Endothelial cell (in vitro differentiated cells): ENCODE measurements at regions not wholly inside any gene's neighbourhood (a gene's known extent, or its start where the extent isn't known, plus 50 kb on each side); places are given as distances from the start of the nearest gene placed in this dataset.

Experiments used
- DNase-seq: peaks from one replicate; pipeline ENCODE4 v3.0.0; 2021; ENCODE audit warnings: low spot score
- H3K27ac Mint-ChIP-seq: one replicate; pipeline ENCODE4 v1.8.0; 2021; ENCODE audit warnings: mixed read lengths, inconsistent platforms; ENCODE audit not compliant: unreplicated experiment
- H3K27me3 Mint-ChIP-seq: one replicate; pipeline ENCODE4 v1.8.0; 2021; ENCODE audit warnings: mild to moderate bottlenecking, moderate library complexity, mixed read lengths, inconsistent platforms; ENCODE audit not compliant: unreplicated experiment
- H3K36me3 Mint-ChIP-seq: one replicate; pipeline ENCODE4 v1.8.0; 2021; ENCODE audit warnings: mild to moderate bottlenecking, low read depth, mixed read lengths, inconsistent platforms; ENCODE audit not compliant: unreplicated experiment
- H3K4me1 Mint-ChIP-seq: one replicate; pipeline ENCODE4 v1.8.0; 2021; ENCODE audit warnings: mild to moderate bottlenecking, mixed read lengths, inconsistent platforms; ENCODE audit not compliant: unreplicated experiment
- H3K4me3 Mint-ChIP-seq: one replicate; pipeline ENCODE4 v1.8.0; 2021; ENCODE audit warnings: mild to moderate bottlenecking, mixed read lengths, inconsistent platforms; ENCODE audit not compliant: unreplicated experiment
- H3K9me3 Mint-ChIP-seq: one replicate; pipeline ENCODE4 v1.8.0; 2021; ENCODE audit warnings: mixed read lengths, inconsistent platforms; ENCODE audit not compliant: unreplicated experiment
- CTCF ChIP-seq: fragments of 200-600 bp; sonication (generic); IDR thresholded peaks from one replicate; pipeline ENCODE4 v1.5.0; 2021; ENCODE audit warnings: antibody characterized with exemption; ENCODE audit not compliant: unreplicated experiment

- no peak for TF ChIP-seq CTCF
- H3K4me1 Mint-ChIP-seq = peaks cover 12% of the 10 kb centered on the region
- DNase-seq = no peak
- H3K4me3 Mint-ChIP-seq = no peak overlapping the region
- no peaks in the 10 kb centered on the region for H3K36me3 Mint-ChIP-seq
- H3K27me3 Mint-ChIP-seq = peaks cover 2% of the 10 kb centered on the region
- no peaks in the 10 kb centered on the region for H3K9me3 Mint-ChIP-seq
- no peak overlapping the region for H3K27ac Mint-ChIP-seq
These were observed 66.0 kb upstream of the C4orf54 start for GRCh38 chr4:99723612-99724011.

- Mint-ChIP-seq H3K4me3 (no peak overlapping the region), H3K36me3 (no peaks in the 10 kb centered on the region), H3K4me1 (peaks cover 12% of the 10 kb centered on the region), H3K9me3 (no peaks in the 10 kb centered on the region), H3K27ac (no peak overlapping the region), H3K27me3 (peaks cover 2% of the 10 kb centered on the region)
- no peak for DNase-seq
- no peak for TF ChIP-seq CTCF
These were observed 65.1 kb upstream of the C4orf54 start for GRCh38 chr4:99722725-99723124.

GRCh38 chr4:99722006-99722405 is 64.4 kb upstream of the C4orf54 start:
- DNase-seq = no peak
- H3K9me3 Mint-ChIP-seq = no peaks in the 10 kb centered on the region
- peaks cover 2% of the 10 kb centered on the region for H3K27me3 Mint-ChIP-seq
- no peak for TF ChIP-seq CTCF
- no peak overlapping the region for H3K4me3 Mint-ChIP-seq
- H3K4me1 Mint-ChIP-seq = peaks cover 12% of the 10 kb centered on the region
- H3K27ac Mint-ChIP-seq = no peak overlapping the region
- H3K36me3 Mint-ChIP-seq = no peaks in the 10 kb centered on the region

GRCh38 chr4:99720206-99720605 is 62.6 kb upstream of the C4orf54 start:
- no peak for TF ChIP-seq CTCF
- peaks cover 26% of the 10 kb centered on the region for H3K4me1 Mint-ChIP-seq
- H3K27ac Mint-ChIP-seq = no peak overlapping the region

GRCh38 chr4:99716996-99717395 is 59.4 kb upstream of the C4orf54 start:
- no peak for DNase-seq
- H3K4me3 Mint-ChIP-seq = no peak overlapping the region
- no peak for TF ChIP-seq CTCF
- H3K4me1 Mint-ChIP-seq = peaks cover 38% of the 10 kb centered on the region
- H3K27ac Mint-ChIP-seq = peak overlapping the region; percentile 84
- H3K27me3 Mint-ChIP-seq = peaks cover 2% of the 10 kb centered on the region
- no peaks in the 10 kb centered on the region for H3K9me3 Mint-ChIP-seq
- H3K36me3 Mint-ChIP-seq = no peaks in the 10 kb centered on the region

More at GRCh38 chr4:99720206-99720605, 62.6 kb upstream of the C4orf54 start:
- Mint-ChIP-seq H3K9me3 (no peaks in the 10 kb centered on the region), H3K36me3 (no peaks in the 10 kb centered on the region), H3K27me3 (peaks cover 2% of the 10 kb centered on the region), H3K4me3 (no peak overlapping the region)
- DNase-seq = no peak
